Astrocyte (in vitro differentiated cells and primary cell): ENCODE measurements at regions not wholly inside any gene's neighbourhood (a gene's known extent, or its start where the extent isn't known, plus 50 kb on each side); places are given as distances from the start of the nearest gene placed in this dataset.

Experiments
- EZH2 ChIP-seq: IDR thresholded peaks from 2 replicates; pipeline ENCODE4 v1.6.1; 2012; ENCODE audit warnings: mild to moderate bottlenecking, low read length, inconsistent platforms; ENCODE audit not compliant: insufficient read depth
- TF ChIP-seq, protein P1 (sequence below): IDR thresholded peaks from 2 replicates; pipeline ENCODE4 v1.5.1; 2011; ENCODE audit warnings: low read depth, mild to moderate bottlenecking, inconsistent platforms, low read length, moderate library complexity; ENCODE audit not compliant: insufficient read depth

DNA sequence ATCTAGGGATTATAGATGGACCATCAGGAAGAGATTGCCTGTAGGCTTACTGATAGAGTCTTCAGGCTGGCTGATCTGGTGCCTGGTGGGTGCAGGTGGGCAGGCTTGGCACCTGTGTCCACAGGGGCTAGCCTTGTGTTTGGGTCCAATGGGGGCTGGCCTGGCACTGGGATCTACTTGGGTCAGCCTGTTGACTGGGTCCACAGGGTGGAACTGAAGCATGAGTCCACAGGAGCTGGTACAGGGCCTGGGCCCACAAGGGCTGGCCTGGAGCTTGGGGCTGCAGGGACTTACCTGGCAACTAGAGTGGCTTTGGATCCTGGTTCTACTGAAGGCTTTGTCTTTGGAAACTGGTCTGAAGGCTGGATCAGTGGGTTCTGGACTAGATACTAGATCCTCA lies 1217.7 kb downstream of the CDH11 start:
- TF ChIP-seq, protein P1, sequence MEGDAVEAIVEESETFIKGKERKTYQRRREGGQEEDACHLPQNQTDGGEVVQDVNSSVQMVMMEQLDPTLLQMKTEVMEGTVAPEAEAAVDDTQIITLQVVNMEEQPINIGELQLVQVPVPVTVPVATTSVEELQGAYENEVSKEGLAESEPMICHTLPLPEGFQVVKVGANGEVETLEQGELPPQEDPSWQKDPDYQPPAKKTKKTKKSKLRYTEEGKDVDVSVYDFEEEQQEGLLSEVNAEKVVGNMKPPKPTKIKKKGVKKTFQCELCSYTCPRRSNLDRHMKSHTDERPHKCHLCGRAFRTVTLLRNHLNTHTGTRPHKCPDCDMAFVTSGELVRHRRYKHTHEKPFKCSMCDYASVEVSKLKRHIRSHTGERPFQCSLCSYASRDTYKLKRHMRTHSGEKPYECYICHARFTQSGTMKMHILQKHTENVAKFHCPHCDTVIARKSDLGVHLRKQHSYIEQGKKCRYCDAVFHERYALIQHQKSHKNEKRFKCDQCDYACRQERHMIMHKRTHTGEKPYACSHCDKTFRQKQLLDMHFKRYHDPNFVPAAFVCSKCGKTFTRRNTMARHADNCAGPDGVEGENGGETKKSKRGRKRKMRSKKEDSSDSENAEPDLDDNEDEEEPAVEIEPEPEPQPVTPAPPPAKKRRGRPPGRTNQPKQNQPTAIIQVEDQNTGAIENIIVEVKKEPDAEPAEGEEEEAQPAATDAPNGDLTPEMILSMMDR: no peak
- no peak for TF ChIP-seq EZH2
